B cell (primary cell): ENCODE measurements at regions not wholly inside any gene's neighbourhood (a gene's known extent, or its start where the extent isn't known, plus 50 kb on each side); places are given as distances from the start of the nearest gene placed in this dataset.

Experiments
- ATAC-seq: fragments of 200-7000 bp; cut with Tn5 transposase; one replicate; pipeline ENCODE4 v1.10.0; 2021; ENCODE audit warnings: low read depth, mild to moderate bottlenecking, moderate number of reproducible peaks, moderate library complexity
- CTCF ChIA-PET: fragments of 350-600 bp; sonication (Branson Sonifier 250); formaldehyde crosslinking; loops from one replicate; lab custom pipeline; 2021; ENCODE audit warnings: antibody characterized with exemption, inconsistent platforms; lab: Charles Lee
- POLR2A ChIA-PET: fragments of 350-600 bp; sonication (Branson Sonifier 250); formaldehyde crosslinking; loops from one replicate; lab custom pipeline; 2021; ENCODE audit warnings: antibody characterized with exemption; lab: Charles Lee
- DNase-seq: peaks from one replicate; pipeline ENCODE4 v3.0.0; 2013
- H2AFZ ChIP-seq: 2 replicates; pipeline ENCODE4 v1.6.1; 2012; ENCODE audit warnings: mild to moderate bottlenecking, low read depth, low read length; ENCODE audit not compliant: insufficient read depth, poor library complexity, severe bottlenecking
- H3K27ac ChIP-seq, 2 donors: 1 replicate in 1 of 2; 2 replicates in 1 of 2; pipeline ENCODE4 v1.5.1; 2012 to 2013; ENCODE audit warnings: low read length in 2 of 2, mild to moderate bottlenecking in 2 of 2, moderate library complexity in 1 of 2
- H3K27me3 ChIP-seq, 4 experiments: fragments of 200-600 bp in 1 of 4; sonication (generic) in 1 of 4; replicated peaks in 1 of 4; 1 replicate in 2 of 4; 2 replicates in 2 of 4; pipeline versions ENCODE4 v1.6.1 to v1.7.0; 2013 to 2016; ENCODE audit warnings: low read length in 3 of 4, mild to moderate bottlenecking in 2 of 4, mixed read lengths in 1 of 4, moderate library complexity in 1 of 4; ENCODE audit not compliant: insufficient read depth in 4 of 4, control insufficient read depth in 3 of 4; ENCODE audit errors: control extremely low read depth in 1 of 4
- H3K36me3 ChIP-seq, 2 experiments: replicated peaks in 1 of 2; 1 replicate in 1 of 2; 2 replicates in 1 of 2; pipeline versions ENCODE4 v1.6.1 to v1.7.1; 2013; ENCODE audit warnings: low read length in 1 of 2; ENCODE audit not compliant: insufficient read depth in 2 of 2, control insufficient read depth in 1 of 2; ENCODE audit errors: control extremely low read depth in 1 of 2, extremely low read depth in 1 of 2
- H3K4me1 ChIP-seq, 2 donors: fragments of 200-600 bp in 1 of 2; sonication (generic) in 1 of 2; 1 replicate in 1 of 2; 2 replicates in 1 of 2; pipeline versions ENCODE4 v1.5.1 to v1.6.1; 2013 to 2017; ENCODE audit warnings: low read length in 2 of 2; ENCODE audit not compliant: control insufficient read depth in 2 of 2, insufficient read depth in 2 of 2
- H3K4me2 ChIP-seq: replicated peaks from 2 replicates; pipeline ENCODE3; 2012; ENCODE audit warnings: mild to moderate bottlenecking, low read depth, low read length; ENCODE audit not compliant: poor library complexity, severe bottlenecking
- H3K4me3 ChIP-seq, 5 experiments: fragments of 200-600 bp in 1 of 5; sonication (generic) in 1 of 5; 1 replicate in 3 of 5; 2 replicates in 2 of 5; pipeline versions ENCODE4 v1.5.1 to v1.7.0; 2011 to 2016; ENCODE audit warnings: low read length in 4 of 5, mild to moderate bottlenecking in 4 of 5, low read depth in 2 of 5, control low read depth in 1 of 5, moderate library complexity in 1 of 5; ENCODE audit not compliant: insufficient read depth in 1 of 5; ENCODE audit errors: control extremely low read depth in 1 of 5, extremely low read depth in 1 of 5
- H3K79me2 ChIP-seq: fragments of 200-600 bp; sonication (generic); one replicate; pipeline ENCODE4 v1.6.0; 2016; ENCODE audit warnings: low read length; ENCODE audit not compliant: control insufficient read depth, insufficient read depth
- H3K9ac ChIP-seq: fragments of 200-600 bp; sonication (generic); 2 replicates; pipeline ENCODE4 v1.6.1; 2017; ENCODE audit warnings: mild to moderate bottlenecking, low read length, moderate library complexity
- H3K9me3 ChIP-seq, 3 donors: one replicate each; pipeline versions ENCODE4 v1.6.1 to v1.7.1; 2013; ENCODE audit warnings: low read length in 2 of 3; ENCODE audit not compliant: control insufficient read depth in 2 of 3, insufficient read depth in 1 of 3; ENCODE audit errors: control extremely low read depth in 1 of 3
- H4K20me1 ChIP-seq: 2 replicates; pipeline ENCODE4 v1.6.0; 2012; ENCODE audit warnings: mild to moderate bottlenecking, low read length; ENCODE audit not compliant: insufficient read depth, control insufficient read depth, poor library complexity, severe bottlenecking
- H3K27ac Mint-ChIP-seq: one replicate; pipeline ENCODE4 v1.8.0; 2021; ENCODE audit warnings: mixed read lengths
- H3K27me3 Mint-ChIP-seq: one replicate; pipeline ENCODE4 v1.8.0; 2021; ENCODE audit warnings: mixed read lengths
- H3K4me1 Mint-ChIP-seq: one replicate; pipeline ENCODE4 v1.8.0; 2021; ENCODE audit warnings: mixed read lengths
- H3K4me3 Mint-ChIP-seq: one replicate; pipeline ENCODE4 v1.8.0; 2021; ENCODE audit warnings: mixed read lengths
- H3K9me3 Mint-ChIP-seq: one replicate; pipeline ENCODE4 v1.8.0; 2022; ENCODE audit warnings: mixed read lengths; ENCODE audit not compliant: insufficient read depth
- CTCF ChIP-seq: fragments of 200-600 bp; IDR thresholded peaks from one replicate; pipeline ENCODE4 v1.8.0; 2022; ENCODE audit warnings: antibody characterized with exemption, mild to moderate bottlenecking
- EZH2 ChIP-seq: IDR thresholded peaks from 2 replicates; pipeline ENCODE4 v1.6.1; 2012; ENCODE audit warnings: borderline replicate concordance, low read depth, mild to moderate bottlenecking, moderate library complexity, low read length; ENCODE audit not compliant: insufficient read depth, poor library complexity, severe bottlenecking
- WGBS: methylation state at CpG from one replicate; pipeline ENCODE4 v1.1.5; 2013; ENCODE audit warnings: missing lambda C conversion rate; ENCODE audit not compliant: insufficient coverage; 5-methylcytosine and 5-hydroxymethylcytosine counted together
- intact Hi-C: fragments of 100-400 bp; cut with micrococcal nuclease; formaldehyde crosslinking; loops from one replicate; pipeline ENCODE4 v1.10.0; 2022

GRCh38 chr16:58843675-58844074, 109.6 kb upstream of the GOT2 start:
- Histone ChIP-seq H3K9ac (no peak overlapping the region), H2AFZ (no peak overlapping the region), H3K4me3 (no peak overlapping the region), H3K4me1 (no peaks in the 10 kb centered on the region), H3K27ac (no peak overlapping the region), H4K20me1 (no peaks in the 10 kb centered on the region), H3K9me3 (peaks cover 0 to 8% (median 0%) of the 10 kb centered on the region in 3 donors), H3K36me3 (no peaks in the 10 kb centered on the region), H3K27me3 (no peaks in the 10 kb centered on the region), H3K4me2 (no peak overlapping the region), H3K79me2 (no peaks in the 10 kb centered on the region)
- H3K27me3 Mint-ChIP-seq = no peaks in the 10 kb centered on the region
- no peak overlapping the region for H3K4me3 Mint-ChIP-seq
- no peak for TF ChIP-seq EZH2
- DNase-seq = no peak
- intact Hi-C loops = no loop called here
- no peak for ATAC-seq
- H3K9me3 Mint-ChIP-seq = no peaks in the 10 kb centered on the region
- ChIA-PET POLR2A (no interaction called here), CTCF (interaction anchor here (0.6 kb wide), 1 partner anchor 643 kb away, joined by 4 read pairs; no protein-coding TSS in a partner anchor)
- WGBS = no CpG with 5 or more reads among the region's 2 CpGs
- no peaks in the 10 kb centered on the region for H3K4me1 Mint-ChIP-seq
- no peak overlapping the region for H3K27ac Mint-ChIP-seq

DNA sequence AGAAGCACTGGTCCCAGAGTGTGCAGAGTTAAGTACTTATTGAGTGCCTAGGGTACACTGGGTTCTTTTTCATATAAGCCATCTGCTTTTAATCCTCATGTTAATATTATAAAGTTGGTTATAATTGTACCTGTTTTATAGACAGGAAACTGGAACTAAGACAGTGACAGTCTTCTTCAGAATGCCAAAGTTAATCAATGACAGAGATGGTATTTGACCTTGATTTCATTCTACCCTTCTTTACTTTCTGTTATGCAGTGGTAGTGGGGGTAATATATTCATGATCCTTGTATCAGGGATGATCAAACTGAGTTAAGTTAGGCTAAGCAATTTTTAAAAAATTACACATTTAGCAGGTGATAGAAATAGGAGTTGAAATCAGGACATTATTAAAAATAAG, 108.6 kb upstream of the GOT2 start:
- no peaks in the 10 kb centered on the region for H3K27me3 ChIP-seq
- Mint-ChIP-seq H3K9me3 (peaks cover 3% of the 10 kb centered on the region), H3K27me3 (peaks cover 4% of the 10 kb centered on the region), H3K4me3 (no peak overlapping the region), H3K4me1 (no peaks in the 10 kb centered on the region), H3K27ac (no peak overlapping the region)
- CTCF ChIA-PET = no interaction called here
- no peak overlapping the region for H2AFZ ChIP-seq
- TF ChIP-seq CTCF (no peak), EZH2 (no peak)
- no peaks in the 10 kb centered on the region for H3K36me3 ChIP-seq
- DNase-seq = no peak
- H3K9me3 ChIP-seq = peaks cover 0 to 8% (median 0%) of the 10 kb centered on the region in 3 donors
- no peaks in the 10 kb centered on the region for H3K79me2 ChIP-seq
- H3K27ac ChIP-seq = no peak overlapping the region
- H3K4me3 ChIP-seq = no peak overlapping the region
- H3K9ac ChIP-seq = no peak overlapping the region
- H3K4me1 ChIP-seq = no peaks in the 10 kb centered on the region
- H4K20me1 ChIP-seq = no peaks in the 10 kb centered on the region
- no peak overlapping the region for H3K4me2 ChIP-seq
- ATAC-seq = no peak
- intact Hi-C loops = no loop called here
- POLR2A ChIA-PET = no interaction called here
